ENCODE measurements at regions not wholly inside any gene's neighbourhood (a gene's known extent, or its start where the extent isn't known, plus 50 kb on each side); places are given as distances from the start of the nearest gene placed in this dataset.
A peak's percentile ranks its signal among the peaks of the same experiment; 100 is the strongest.

DNA sequence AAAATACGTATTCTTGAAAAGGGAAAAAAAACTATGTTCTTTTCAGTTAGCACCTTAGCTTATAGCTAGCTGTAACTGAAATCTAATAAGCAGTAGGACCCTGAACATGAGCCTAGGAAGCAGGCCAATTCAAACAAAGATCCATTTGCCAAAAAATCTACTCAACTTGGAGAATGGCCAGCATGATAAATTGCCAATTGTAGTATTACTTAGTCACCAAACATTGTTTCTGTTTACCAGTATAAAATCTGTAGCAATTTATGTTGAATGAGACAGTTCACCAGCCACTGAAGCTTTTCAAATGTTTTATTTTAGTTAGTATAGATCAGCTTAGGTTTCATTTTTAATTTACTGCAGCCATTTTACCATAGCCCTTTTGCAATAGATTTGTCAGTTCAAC is 323.6 kb upstream of the DIPK2B start:
- TF ChIP-seq, protein P1, sequence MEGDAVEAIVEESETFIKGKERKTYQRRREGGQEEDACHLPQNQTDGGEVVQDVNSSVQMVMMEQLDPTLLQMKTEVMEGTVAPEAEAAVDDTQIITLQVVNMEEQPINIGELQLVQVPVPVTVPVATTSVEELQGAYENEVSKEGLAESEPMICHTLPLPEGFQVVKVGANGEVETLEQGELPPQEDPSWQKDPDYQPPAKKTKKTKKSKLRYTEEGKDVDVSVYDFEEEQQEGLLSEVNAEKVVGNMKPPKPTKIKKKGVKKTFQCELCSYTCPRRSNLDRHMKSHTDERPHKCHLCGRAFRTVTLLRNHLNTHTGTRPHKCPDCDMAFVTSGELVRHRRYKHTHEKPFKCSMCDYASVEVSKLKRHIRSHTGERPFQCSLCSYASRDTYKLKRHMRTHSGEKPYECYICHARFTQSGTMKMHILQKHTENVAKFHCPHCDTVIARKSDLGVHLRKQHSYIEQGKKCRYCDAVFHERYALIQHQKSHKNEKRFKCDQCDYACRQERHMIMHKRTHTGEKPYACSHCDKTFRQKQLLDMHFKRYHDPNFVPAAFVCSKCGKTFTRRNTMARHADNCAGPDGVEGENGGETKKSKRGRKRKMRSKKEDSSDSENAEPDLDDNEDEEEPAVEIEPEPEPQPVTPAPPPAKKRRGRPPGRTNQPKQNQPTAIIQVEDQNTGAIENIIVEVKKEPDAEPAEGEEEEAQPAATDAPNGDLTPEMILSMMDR (conservative IDR thresholded peaks at IDR 0.05; ENCODE audit: low read depth) = no peak
- ChIA-PET CTCF (interaction anchor here (0.7 kb wide), 1 partner anchor 202 kb away, joined by 3 read pairs; no protein-coding TSS in a partner anchor), POLR2A (ENCODE audit: low non-redundant PET) (no interaction called here)
- no peak for DNase-seq (ENCODE audit: low spot score)
- no peak overlapping the region for H3K27ac ChIP-seq

DNA sequence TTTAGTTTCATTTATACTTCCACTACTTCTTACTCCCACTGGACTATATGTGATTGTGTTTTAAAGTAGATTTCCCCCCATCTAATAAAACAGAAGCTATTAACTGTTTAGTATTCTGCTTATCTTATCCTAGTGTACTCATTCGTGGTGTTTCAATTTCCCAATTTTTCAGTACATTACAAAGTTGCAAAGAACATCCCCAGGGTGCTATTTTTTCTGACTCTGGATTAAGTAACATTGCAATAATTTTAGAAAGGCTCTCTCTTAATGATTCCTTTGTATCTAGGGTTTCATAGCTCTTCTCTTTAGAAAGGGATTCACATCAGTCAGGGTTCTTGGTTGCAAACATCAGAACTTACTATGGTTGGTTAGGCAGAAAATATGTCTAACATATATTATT is 317.9 kb upstream of the DIPK2B start:
- TF ChIP-seq, protein P1 (conservative IDR thresholded peaks at IDR 0.05; ENCODE audit: low read depth) = no peak
- no peak for DNase-seq (ENCODE audit: low spot score)
- H3K27ac ChIP-seq = no peak overlapping the region
- ChIA-PET POLR2A (ENCODE audit: low non-redundant PET) (no interaction called here), CTCF (no interaction called here)

DNA sequence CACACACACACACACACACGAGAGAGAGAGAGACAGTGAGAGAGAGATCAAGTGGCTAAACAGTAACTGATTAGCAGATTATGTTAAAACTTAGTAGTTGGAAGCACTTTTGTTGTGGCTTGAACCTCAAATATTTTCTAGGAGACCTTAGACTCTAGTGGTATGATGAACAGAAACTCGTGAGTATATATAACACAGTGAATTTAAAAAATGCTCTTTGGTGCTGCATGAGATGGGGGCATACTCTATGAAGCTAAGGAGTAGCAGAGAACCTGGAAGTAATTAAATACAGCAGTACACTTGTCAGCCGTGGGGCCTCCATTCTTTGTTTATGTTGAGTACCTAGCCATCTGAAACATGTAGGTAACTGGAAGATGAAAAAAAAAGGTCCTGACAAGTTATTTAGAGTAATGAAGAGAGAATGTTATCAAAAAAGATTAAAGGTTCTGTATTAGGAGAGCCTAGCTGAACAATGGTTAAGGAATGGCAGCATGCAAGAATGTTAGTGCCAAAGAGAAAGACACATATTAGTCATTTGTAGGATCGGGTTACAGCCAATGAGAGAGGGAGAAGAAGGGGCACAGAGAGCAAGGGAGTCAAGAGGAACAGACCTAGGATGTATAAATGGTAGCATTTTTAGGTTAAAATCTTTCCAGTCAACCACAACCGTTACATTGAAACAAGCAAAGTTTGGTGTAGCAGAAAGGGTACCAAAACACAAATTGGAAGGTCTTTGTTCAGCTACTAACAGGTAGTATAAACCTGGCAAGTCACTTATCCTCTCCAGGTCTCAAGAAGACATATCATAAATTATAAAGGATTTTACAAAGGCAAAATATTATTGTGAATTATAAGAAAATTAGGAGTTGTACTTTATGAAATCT is 316.7 kb upstream of the DIPK2B start:
- CTCF ChIA-PET = no interaction called here
- no peak overlapping the region for H3K27ac ChIP-seq
- TF ChIP-seq, protein P1 (conservative IDR thresholded peaks at IDR 0.05; ENCODE audit: low read depth) = no peak
- peak; percentile 27 for DNase-seq (ENCODE audit: low spot score)
- POLR2A ChIA-PET (ENCODE audit: low non-redundant PET) = no interaction called here

DNA sequence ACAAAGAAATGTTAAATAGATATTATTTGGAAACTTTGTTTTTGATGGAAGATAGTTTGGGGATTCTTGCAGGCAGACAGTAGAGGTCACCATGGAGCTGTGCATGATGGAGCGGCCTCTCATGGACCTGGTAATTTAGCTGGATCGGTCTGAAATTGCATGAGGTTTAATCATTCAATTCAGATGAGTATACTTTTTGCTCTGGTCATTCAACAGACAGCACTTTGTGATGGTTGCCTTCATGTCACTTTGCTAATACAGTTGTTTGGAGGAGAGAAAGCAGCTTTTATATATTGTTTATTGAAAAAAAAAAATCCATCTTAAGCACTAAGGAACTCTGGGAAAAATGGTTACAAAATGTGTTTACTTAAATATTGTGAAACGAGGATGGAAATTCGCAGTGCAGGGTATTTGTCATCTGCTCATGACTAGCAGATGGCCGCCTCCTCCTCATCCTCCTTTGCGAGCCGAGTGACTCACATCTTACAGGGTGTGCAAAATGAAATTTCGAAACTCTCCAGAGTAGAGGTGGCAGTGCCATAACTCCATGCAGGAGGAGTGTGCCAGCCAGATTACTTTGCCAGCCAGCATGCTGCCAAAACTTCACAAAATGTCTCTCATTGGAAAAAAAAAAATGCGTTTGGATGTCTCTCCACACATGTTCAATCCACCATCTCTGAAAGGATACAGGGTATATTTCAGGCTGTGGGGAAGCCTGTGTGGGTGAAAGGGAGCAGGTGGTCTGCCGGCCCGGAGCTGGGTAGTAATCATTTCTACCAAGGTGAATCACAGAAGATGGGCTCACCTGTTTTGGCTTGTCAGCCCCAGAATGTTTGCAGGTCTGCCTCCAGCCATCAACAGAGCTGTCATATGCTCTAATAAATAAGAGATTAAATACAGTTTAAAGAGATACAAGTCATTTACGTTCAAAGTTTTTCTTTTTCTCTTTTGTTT is 314.9 kb upstream of the DIPK2B start:
- POLR2A ChIA-PET (ENCODE audit: low non-redundant PET) = no interaction called here
- H3K27ac ChIP-seq = peak overlapping the region; percentile 87
- CTCF ChIA-PET = interaction anchor here (0.6 to 1.7 kb wide), 5 partner anchors 11 to 1278 kb away, joined by 3 to 8 read pairs (median 3); no protein-coding TSS in a partner anchor
- DNase-seq (ENCODE audit: low spot score) = peak; percentile 70
- TF ChIP-seq, protein P1 (conservative IDR thresholded peaks at IDR 0.05; ENCODE audit: low read depth) = peak; percentile 74

DNA sequence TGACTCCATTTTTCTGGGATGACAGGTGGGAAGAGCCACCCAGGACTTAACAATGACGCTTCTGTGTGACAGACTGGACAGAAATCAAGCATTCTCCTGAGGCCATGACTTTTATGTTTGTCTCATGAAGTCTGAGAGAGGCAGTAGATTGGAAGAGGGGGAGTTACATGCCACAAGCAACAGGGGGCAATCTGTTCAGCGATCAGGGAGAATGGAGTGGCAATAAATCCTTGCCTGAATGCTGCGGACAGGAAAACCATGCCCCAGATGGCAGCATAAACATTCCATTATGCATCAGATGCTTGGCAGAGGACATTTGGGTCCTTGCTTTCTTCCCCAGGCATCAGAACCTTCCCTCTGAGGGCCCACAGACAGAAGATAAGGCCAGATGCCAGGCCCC is 312.4 kb upstream of the DIPK2B start:
- POLR2A ChIA-PET (ENCODE audit: low non-redundant PET) = no interaction called here
- TF ChIP-seq, protein P1 (conservative IDR thresholded peaks at IDR 0.05; ENCODE audit: low read depth) = no peak
- no peak overlapping the region for H3K27ac ChIP-seq
- CTCF ChIA-PET = no interaction called here
- DNase-seq (ENCODE audit: low spot score) = no peak

DNA sequence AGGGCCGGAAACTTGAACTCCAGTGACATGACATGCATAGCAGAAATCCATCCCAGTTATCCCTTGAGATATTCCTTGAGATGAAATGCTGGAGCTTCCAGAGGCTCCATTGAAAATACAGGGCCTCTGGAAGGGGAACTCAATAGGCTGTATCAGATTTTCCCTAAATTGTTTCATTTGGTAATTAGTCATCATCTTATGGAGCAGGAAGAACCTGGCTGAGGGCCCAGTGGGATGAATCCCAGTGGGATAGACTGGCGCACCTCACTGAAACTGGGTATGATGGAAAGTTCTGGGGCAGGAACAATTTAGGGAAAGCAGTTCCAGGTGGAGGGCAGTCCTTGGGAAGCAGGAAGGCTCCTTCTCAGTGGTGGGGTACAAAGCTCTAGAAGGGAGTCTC is 307.8 kb upstream of the DIPK2B start:
- peak; percentile 26 for DNase-seq (ENCODE audit: low spot score)
- POLR2A ChIA-PET (ENCODE audit: low non-redundant PET) = no interaction called here
- CTCF ChIA-PET = no interaction called here
- TF ChIP-seq, protein P1 (conservative IDR thresholded peaks at IDR 0.05; ENCODE audit: low read depth) = no peak
- peak overlapping the region; percentile 50; the same call in 1 of the 2 replicates for H3K27ac ChIP-seq

Measured in RWPE1 (cell line).